ENCODE measurements at regions not wholly inside any gene's neighbourhood (a gene's known extent, or its start where the extent isn't known, plus 50 kb on each side); places are given as distances from the start of the nearest gene placed in this dataset.

- TF ChIP-seq CTCF (conservative IDR thresholded peaks at IDR 0.05 in 1 of 2, IDR thresholded peaks at IDR 0.05 in 1 of 2; ENCODE audit: low read depth in 1 of 2, low read length in 2 of 2) (no peak), EZH2 (IDR thresholded peaks at IDR 0.05; ENCODE audit: low read length, missing control alignments) (no peak)
Measured at GRCh38 chr12:115639648-115640012, 637.9 kb downstream of the MED13L start.

Measured in fibroblast of lung (primary cell).